OCI-LY7 (cell line): ENCODE measurements at regions not wholly inside any gene's neighbourhood (a gene's known extent, or its start where the extent isn't known, plus 50 kb on each side); places are given as distances from the start of the nearest gene placed in this dataset.

ENCODE experiments used
- BruUV-seq: library from RNA; stranded (reverse); fragments of 400-500 nt; replicated peaks from 2 replicates; lab custom pipeline; 2021; lab: Mats Ljungman, UMichigan
- CTCF ChIA-PET: fragments of 300-600 bp; sonication (Branson Sonifier 250); formaldehyde crosslinking; loops from one replicate; lab custom pipeline; 2022; ENCODE audit warnings: antibody characterized with exemption; ENCODE audit not compliant: unreplicated experiment; lab: Charles Lee
- POLR2A ChIA-PET: fragments of 300-600 bp; sonication (Branson Sonifier 250); formaldehyde crosslinking; loops from one replicate; lab custom pipeline; 2022; ENCODE audit warnings: antibody characterized with exemption; lab: Charles Lee
- DNase-seq: peaks from one replicate; pipeline ENCODE4 v3.0.0-alpha.2; 2015; ENCODE audit warnings: low spot score
- H2AFZ ChIP-seq: fragments of 200-600 bp; sonication (generic), shearing (Covaris generic); 2 replicates; pipeline ENCODE4 v1.6.1; 2014; ENCODE audit warnings: mild to moderate bottlenecking, antibody characterized with exemption, low read length, moderate library complexity
- H3K27ac ChIP-seq: fragments of 200-600 bp; sonication (generic); 2 replicates; pipeline ENCODE4 v1.5.1; 2014; ENCODE audit warnings: mixed run types, low read depth, mild to moderate bottlenecking, moderate library complexity, low read length, inconsistent platforms; ENCODE audit not compliant: poor library complexity, severe bottlenecking
- H3K36me3 ChIP-seq: fragments of 200-600 bp; sonication (generic); 2 replicates; pipeline ENCODE4 v1.6.1; 2014; ENCODE audit warnings: mild to moderate bottlenecking, antibody characterized with exemption, low read length, moderate library complexity, mixed read lengths; ENCODE audit not compliant: insufficient read depth
- H3K4me1 ChIP-seq: fragments of 200-600 bp; sonication (generic); 2 replicates; pipeline ENCODE4 v1.5.1; 2014; ENCODE audit warnings: mild to moderate bottlenecking, low read length; ENCODE audit not compliant: insufficient read depth, poor library complexity, severe bottlenecking
- H3K4me2 ChIP-seq: fragments of 200-600 bp; sonication (generic); 2 replicates; pipeline ENCODE4 v1.6.1; 2014; ENCODE audit warnings: mild to moderate bottlenecking, low read length
- H3K4me3 ChIP-seq: fragments of 200-600 bp; sonication (generic); 2 replicates; pipeline ENCODE4 v1.5.1; 2014; ENCODE audit warnings: mild to moderate bottlenecking, low read depth, low read length; ENCODE audit not compliant: poor library complexity, severe bottlenecking
- H3K79me2 ChIP-seq: fragments of 200-600 bp; sonication (generic); 2 replicates; pipeline ENCODE4 v1.6.1; 2016; ENCODE audit warnings: low read depth, mild to moderate bottlenecking, low read length, moderate library complexity, mixed read lengths; ENCODE audit not compliant: insufficient read depth
- H3K9me2 ChIP-seq: fragments of 200-600 bp; sonication (generic); 2 replicates; pipeline ENCODE4 v1.6.1; 2016; ENCODE audit warnings: mild to moderate bottlenecking, low read length, mixed read lengths; ENCODE audit not compliant: insufficient read depth
- H3K9me3 ChIP-seq: fragments of 200-600 bp; sonication (generic); 2 replicates; pipeline ENCODE4 v1.6.1; 2014; ENCODE audit warnings: mild to moderate bottlenecking, mixed run types, low read length, mixed read lengths
- H4K20me1 ChIP-seq: fragments of 200-600 bp; sonication (generic); 2 replicates; pipeline ENCODE4 v1.6.1; 2014; ENCODE audit warnings: mild to moderate bottlenecking, antibody characterized with exemption, low read length, moderate library complexity, mixed read lengths; ENCODE audit not compliant: insufficient read depth
- CTCF ChIP-seq: fragments of 200-600 bp; sonication (generic); conservative IDR thresholded peaks from 2 replicates; pipeline ENCODE4 v1.5.1; 2014; ENCODE audit warnings: mild to moderate bottlenecking, antibody characterized with exemption, low read length, moderate library complexity, mixed read lengths
- EZH2phosphoT487 ChIP-seq: fragments of 200-600 bp; sonication (generic); IDR thresholded peaks from 2 replicates; pipeline ENCODE4 v1.6.1; 2018; ENCODE audit warnings: low read depth, borderline replicate concordance, mild to moderate bottlenecking, mixed run types, antibody characterized with exemption, low read length, moderate library complexity, mixed read lengths
- intact Hi-C: fragments of 100-400 bp; cut with micrococcal nuclease; formaldehyde crosslinking; loops from one replicate; pipeline ENCODE4 v1.10.0; 2022; ENCODE audit not compliant: unreplicated experiment

GRCh38 chr7:67764289-67764688 is 767.7 kb downstream of the TYW1 start:
- H3K9me3 ChIP-seq = no peaks in the 10 kb centered on the region
- no peaks in the 10 kb centered on the region for H3K4me1 ChIP-seq
- ChIA-PET POLR2A (no interaction called here), CTCF (no interaction called here)
- intact Hi-C loops = no loop called here
- no peaks in the 10 kb centered on the region for H3K9me2 ChIP-seq
- no peak overlapping the region for H3K27ac ChIP-seq
- no peak for TF ChIP-seq CTCF
- no peak for TF ChIP-seq EZH2phosphoT487
- H2AFZ ChIP-seq = no peak overlapping the region
- H3K4me2 ChIP-seq = no peak overlapping the region
- DNase-seq = no peak
- H3K36me3 ChIP-seq = no peaks in the 10 kb centered on the region
- no peaks in the 10 kb centered on the region for H3K79me2 ChIP-seq
- no peaks in the 10 kb centered on the region for H4K20me1 ChIP-seq
- no peak overlapping the region for H3K4me3 ChIP-seq
- BruUV-seq = no TSS peak

GRCh38 chr7:67765481-67766175 is 769.0 kb downstream of the TYW1 start:
- H3K36me3 ChIP-seq = no peaks in the 10 kb centered on the region
- BruUV-seq = no TSS peak
- intact Hi-C loops = no loop called here
- H3K4me2 ChIP-seq = no peak overlapping the region
- no peak for DNase-seq
- no peak overlapping the region for H2AFZ ChIP-seq
- no peaks in the 10 kb centered on the region for H3K4me1 ChIP-seq
- H3K9me2 ChIP-seq = no peaks in the 10 kb centered on the region
- H3K4me3 ChIP-seq = no peak overlapping the region
- H4K20me1 ChIP-seq = no peaks in the 10 kb centered on the region
- H3K27ac ChIP-seq = no peak overlapping the region
- no peaks in the 10 kb centered on the region for H3K9me3 ChIP-seq
- no peaks in the 10 kb centered on the region for H3K79me2 ChIP-seq
- ChIA-PET POLR2A (no interaction called here), CTCF (no interaction called here)
- TF ChIP-seq CTCF (no peak), EZH2phosphoT487 (no peak)

GRCh38 chr7:67766906-67767410 is 770.3 kb downstream of the TYW1 start:
- Histone ChIP-seq H3K4me1 (no peaks in the 10 kb centered on the region), H3K9me3 (no peaks in the 10 kb centered on the region), H3K4me2 (no peak overlapping the region), H4K20me1 (no peaks in the 10 kb centered on the region), H3K9me2 (no peaks in the 10 kb centered on the region), H3K4me3 (no peak overlapping the region), H2AFZ (no peak overlapping the region), H3K36me3 (no peaks in the 10 kb centered on the region), H3K27ac (no peak overlapping the region), H3K79me2 (no peaks in the 10 kb centered on the region)
- intact Hi-C loops = no loop called here
- ChIA-PET POLR2A (no interaction called here), CTCF (no interaction called here)
- DNase-seq = no peak
- no peak for TF ChIP-seq EZH2phosphoT487
- TF ChIP-seq CTCF = no peak
- BruUV-seq = no TSS peak
